ENCODE measurements at regions not wholly inside any gene's neighbourhood (a gene's known extent, or its start where the extent isn't known, plus 50 kb on each side); places are given as distances from the start of the nearest gene placed in this dataset.

DNA sequence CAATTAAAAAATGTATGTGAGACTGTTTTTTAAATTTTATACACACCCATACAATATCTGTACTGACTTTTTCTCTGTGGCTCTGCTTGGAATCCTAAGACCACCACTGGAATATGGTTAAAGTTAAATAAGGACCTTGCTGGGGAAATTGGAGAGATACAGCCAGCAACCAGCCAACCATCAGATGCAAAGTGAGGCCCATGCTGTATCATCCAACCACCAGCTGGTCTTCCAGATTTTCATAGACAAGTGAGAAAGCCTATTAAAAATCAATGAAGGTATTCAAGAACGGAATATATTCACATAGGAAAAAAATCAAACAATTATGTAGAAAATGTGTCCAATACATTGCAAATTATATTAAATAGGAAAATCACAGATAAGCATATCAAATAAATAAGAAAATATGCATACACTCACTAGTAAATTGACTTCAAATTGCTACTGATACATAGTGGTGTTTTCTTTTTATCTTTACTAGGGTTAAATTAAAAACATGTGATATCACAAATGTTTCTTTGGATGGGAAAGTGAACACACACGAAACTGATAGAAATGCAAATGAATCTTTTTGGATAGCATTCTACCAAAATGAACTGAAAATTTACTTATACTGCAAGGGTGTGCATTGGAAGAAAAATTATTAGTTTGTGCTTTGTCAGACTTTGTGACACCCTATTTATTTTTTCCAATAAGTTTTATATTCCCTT, 1486.3 kb downstream of the BRINP3 start:
- TF ChIP-seq, protein P1, sequence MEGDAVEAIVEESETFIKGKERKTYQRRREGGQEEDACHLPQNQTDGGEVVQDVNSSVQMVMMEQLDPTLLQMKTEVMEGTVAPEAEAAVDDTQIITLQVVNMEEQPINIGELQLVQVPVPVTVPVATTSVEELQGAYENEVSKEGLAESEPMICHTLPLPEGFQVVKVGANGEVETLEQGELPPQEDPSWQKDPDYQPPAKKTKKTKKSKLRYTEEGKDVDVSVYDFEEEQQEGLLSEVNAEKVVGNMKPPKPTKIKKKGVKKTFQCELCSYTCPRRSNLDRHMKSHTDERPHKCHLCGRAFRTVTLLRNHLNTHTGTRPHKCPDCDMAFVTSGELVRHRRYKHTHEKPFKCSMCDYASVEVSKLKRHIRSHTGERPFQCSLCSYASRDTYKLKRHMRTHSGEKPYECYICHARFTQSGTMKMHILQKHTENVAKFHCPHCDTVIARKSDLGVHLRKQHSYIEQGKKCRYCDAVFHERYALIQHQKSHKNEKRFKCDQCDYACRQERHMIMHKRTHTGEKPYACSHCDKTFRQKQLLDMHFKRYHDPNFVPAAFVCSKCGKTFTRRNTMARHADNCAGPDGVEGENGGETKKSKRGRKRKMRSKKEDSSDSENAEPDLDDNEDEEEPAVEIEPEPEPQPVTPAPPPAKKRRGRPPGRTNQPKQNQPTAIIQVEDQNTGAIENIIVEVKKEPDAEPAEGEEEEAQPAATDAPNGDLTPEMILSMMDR (IDR thresholded peaks at IDR 0.05), result no peak
- TF ChIP-seq POLR2A (IDR thresholded peaks at IDR 0.05), result no peak

Measured in body of pancreas (tissue), 4 donors.